ENCODE measurements at regions not wholly inside any gene's neighbourhood (a gene's known extent, or its start where the extent isn't known, plus 50 kb on each side); places are given as distances from the start of the nearest gene placed in this dataset.

- peaks cover 18 to 23% of the 10 kb centered on the region in 2 donors for H3K4me1 ChIP-seq (ENCODE audit: control insufficient read depth in 2 of 2, insufficient read depth in 2 of 2, low read length in 2 of 2)
- H3K27ac ChIP-seq (ENCODE audit: low read length in 2 of 2), result no peak overlapping the region
- H3K4me3 Mint-ChIP-seq, result no peak overlapping the region
- H3K9ac ChIP-seq (ENCODE audit: low read length), result no peak overlapping the region
- no peaks in the 10 kb centered on the region for H4K20me1 ChIP-seq (ENCODE audit: control insufficient read depth, insufficient read depth, low read length, poor library complexity, severe bottlenecking)
- ChIA-PET POLR2A (no interaction called here), CTCF (interaction anchor here (0.9 to 9.7 kb wide), 7 partner anchors 11 to 476 kb away, joined by 3 to 354 read pairs (median 4); partner anchors contain the start of gene LRP10)
- H3K27me3 Mint-ChIP-seq, result no peaks in the 10 kb centered on the region
- intact Hi-C loops (cut with micrococcal nuclease), result no loop called here
- H3K4me3 ChIP-seq (ENCODE audit: control extremely low read depth in 1 of 5, extremely low read depth in 1 of 5, insufficient read depth in 1 of 5, low read depth in 2 of 5, low read length in 4 of 5), result no peak overlapping the region
- no peak for ATAC-seq (ENCODE audit: low read depth)
- DNase-seq, result no peak
- H3K4me1 Mint-ChIP-seq, result peaks cover 28% of the 10 kb centered on the region
- H3K27ac Mint-ChIP-seq, result peak overlapping the region; percentile 23
- 100% methylated on average over 2 of the region's 2 CpGs for WGBS (ENCODE audit: insufficient coverage)
- no peaks in the 10 kb centered on the region for H3K79me2 ChIP-seq (ENCODE audit: control insufficient read depth, insufficient read depth, low read length)
- no peak overlapping the region for H3K4me2 ChIP-seq (replicated peaks; ENCODE audit: low read depth, low read length, poor library complexity, severe bottlenecking)
- H3K36me3 ChIP-seq (replicated peaks in 1 of 2; ENCODE audit: control extremely low read depth in 1 of 2, control insufficient read depth in 1 of 2, extremely low read depth in 1 of 2, insufficient read depth in 2 of 2, low read length in 1 of 2), result no peaks in the 10 kb centered on the region
- no peak for TF ChIP-seq EZH2 (IDR thresholded peaks at IDR 0.05; ENCODE audit: borderline replicate concordance, insufficient read depth, low read depth, low read length, poor library complexity, severe bottlenecking)
- TF ChIP-seq CTCF (IDR thresholded peaks at IDR 0.05), result no peak
- no peaks in the 10 kb centered on the region for H3K9me3 Mint-ChIP-seq (ENCODE audit: insufficient read depth)
- H3K9me3 ChIP-seq (ENCODE audit: control extremely low read depth in 1 of 3, control insufficient read depth in 2 of 3, insufficient read depth in 1 of 3, low read length in 2 of 3), result no peaks in the 10 kb centered on the region
- no peak overlapping the region for H2AFZ ChIP-seq (ENCODE audit: insufficient read depth, low read depth, low read length, poor library complexity, severe bottlenecking)
- no peaks in the 10 kb centered on the region for H3K27me3 ChIP-seq (replicated peaks in 1 of 4; ENCODE audit: control extremely low read depth in 1 of 4, control insufficient read depth in 3 of 4, insufficient read depth in 4 of 4, low read length in 3 of 4)
Measured at GRCh38 chr14:22395803-22396202, 193.2 kb downstream of the DAD1 start.

DNA sequence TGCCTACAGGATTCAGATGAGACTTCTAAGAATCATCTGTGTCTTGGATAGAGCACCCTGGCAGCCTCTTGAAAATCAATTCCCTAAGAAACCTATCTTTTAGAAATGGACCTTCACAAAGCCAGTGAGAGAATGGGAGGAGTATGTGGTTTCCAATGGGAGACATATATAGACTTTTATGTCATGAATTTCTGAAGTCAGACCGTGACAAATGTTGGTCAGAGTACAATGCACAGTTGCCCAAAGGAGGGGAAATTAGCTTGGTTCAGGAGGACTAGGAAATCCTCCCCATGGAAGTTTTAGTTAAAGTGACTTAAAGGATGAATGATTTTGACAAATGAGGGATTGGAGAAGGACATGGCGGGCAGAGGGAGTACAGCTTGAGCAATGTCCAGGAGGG is 194.4 kb downstream of the DAD1 start:
- Histone ChIP-seq H3K4me2 (replicated peaks; ENCODE audit: low read depth, low read length, poor library complexity, severe bottlenecking) (no peak overlapping the region), H4K20me1 (ENCODE audit: control insufficient read depth, insufficient read depth, low read length, poor library complexity, severe bottlenecking) (no peaks in the 10 kb centered on the region), H3K36me3 (replicated peaks in 1 of 2; ENCODE audit: control extremely low read depth in 1 of 2, control insufficient read depth in 1 of 2, extremely low read depth in 1 of 2, insufficient read depth in 2 of 2, low read length in 1 of 2) (no peaks in the 10 kb centered on the region), H3K79me2 (ENCODE audit: control insufficient read depth, insufficient read depth, low read length) (no peaks in the 10 kb centered on the region), H2AFZ (ENCODE audit: insufficient read depth, low read depth, low read length, poor library complexity, severe bottlenecking) (no peak overlapping the region), H3K4me3 (ENCODE audit: control extremely low read depth in 1 of 5, extremely low read depth in 1 of 5, insufficient read depth in 1 of 5, low read depth in 2 of 5, low read length in 4 of 5) (no peak overlapping the region), H3K9ac (ENCODE audit: low read length) (no peak overlapping the region), H3K27me3 (replicated peaks in 1 of 4; ENCODE audit: control extremely low read depth in 1 of 4, control insufficient read depth in 3 of 4, insufficient read depth in 4 of 4, low read length in 3 of 4) (no peaks in the 10 kb centered on the region), H3K27ac (ENCODE audit: low read length in 2 of 2) (no peak overlapping the region), H3K9me3 (ENCODE audit: control extremely low read depth in 1 of 3, control insufficient read depth in 2 of 3, insufficient read depth in 1 of 3, low read length in 2 of 3) (no peaks in the 10 kb centered on the region), H3K4me1 (ENCODE audit: control insufficient read depth in 2 of 2, insufficient read depth in 2 of 2, low read length in 2 of 2) (peaks cover 18 to 23% of the 10 kb centered on the region in 2 donors)
- no peak overlapping the region for H3K4me3 Mint-ChIP-seq
- no peaks in the 10 kb centered on the region for H3K9me3 Mint-ChIP-seq (ENCODE audit: insufficient read depth)
- TF ChIP-seq CTCF (IDR thresholded peaks at IDR 0.05) (no peak), EZH2 (IDR thresholded peaks at IDR 0.05; ENCODE audit: borderline replicate concordance, insufficient read depth, low read depth, low read length, poor library complexity, severe bottlenecking) (no peak)
- CTCF ChIA-PET, result interaction anchor here (0.8 to 9.7 kb wide), 3 partner anchors 78 to 172 kb away, joined by 3 to 354 read pairs (median 4); no protein-coding TSS in a partner anchor
- no peak for ATAC-seq (ENCODE audit: low read depth)
- intact Hi-C loops (cut with micrococcal nuclease), result loop anchor here (5.0 kb wide), 1 partner anchor 38 kb away; no protein-coding TSS in a partner anchor
- no peak overlapping the region for H3K27ac Mint-ChIP-seq
- no peak for DNase-seq
- H3K27me3 Mint-ChIP-seq, result no peaks in the 10 kb centered on the region
- POLR2A ChIA-PET, result no interaction called here
- WGBS (ENCODE audit: insufficient coverage), result 83% methylated on average over 2 of the region's 2 CpGs
- H3K4me1 Mint-ChIP-seq, result peaks cover 38% of the 10 kb centered on the region
